ENCODE measurements at regions not wholly inside any gene's neighbourhood (a gene's known extent, or its start where the extent isn't known, plus 50 kb on each side); places are given as distances from the start of the nearest gene placed in this dataset.

GRCh38 chr4:149116806-149117205, 674.6 kb upstream of the NR3C2 start:
- TF ChIP-seq, protein P1, sequence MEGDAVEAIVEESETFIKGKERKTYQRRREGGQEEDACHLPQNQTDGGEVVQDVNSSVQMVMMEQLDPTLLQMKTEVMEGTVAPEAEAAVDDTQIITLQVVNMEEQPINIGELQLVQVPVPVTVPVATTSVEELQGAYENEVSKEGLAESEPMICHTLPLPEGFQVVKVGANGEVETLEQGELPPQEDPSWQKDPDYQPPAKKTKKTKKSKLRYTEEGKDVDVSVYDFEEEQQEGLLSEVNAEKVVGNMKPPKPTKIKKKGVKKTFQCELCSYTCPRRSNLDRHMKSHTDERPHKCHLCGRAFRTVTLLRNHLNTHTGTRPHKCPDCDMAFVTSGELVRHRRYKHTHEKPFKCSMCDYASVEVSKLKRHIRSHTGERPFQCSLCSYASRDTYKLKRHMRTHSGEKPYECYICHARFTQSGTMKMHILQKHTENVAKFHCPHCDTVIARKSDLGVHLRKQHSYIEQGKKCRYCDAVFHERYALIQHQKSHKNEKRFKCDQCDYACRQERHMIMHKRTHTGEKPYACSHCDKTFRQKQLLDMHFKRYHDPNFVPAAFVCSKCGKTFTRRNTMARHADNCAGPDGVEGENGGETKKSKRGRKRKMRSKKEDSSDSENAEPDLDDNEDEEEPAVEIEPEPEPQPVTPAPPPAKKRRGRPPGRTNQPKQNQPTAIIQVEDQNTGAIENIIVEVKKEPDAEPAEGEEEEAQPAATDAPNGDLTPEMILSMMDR (optimal IDR thresholded peaks at IDR 0.05 in 1 of 3, IDR thresholded peaks at IDR 0.05 in 1 of 3, conservative IDR thresholded peaks at IDR 0.05 in 1 of 3; ENCODE audit: extremely low read depth in 1 of 3, insufficient read depth in 2 of 3, low read length in 3 of 3): no peak
- no peak for TF ChIP-seq EZH2 (IDR thresholded peaks at IDR 0.05; ENCODE audit: low read length)
